ENCODE measurements at regions not wholly inside any gene's neighbourhood (a gene's known extent, or its start where the extent isn't known, plus 50 kb on each side); places are given as distances from the start of the nearest gene placed in this dataset.
"Not testable (repeated sequence)": the region's sequence is repeated elsewhere in the genome, so short reads cannot be mapped to it uniquely, and the experiment has no call there.

- peak; percentile 29 for TF ChIP-seq CTCF (IDR thresholded peaks at IDR 0.05; ENCODE audit: insufficient read depth, low read length, poor library complexity, severe bottlenecking)
- no peaks in the 10 kb centered on the region for H3K27me3 ChIP-seq (ENCODE audit: control insufficient read depth, insufficient read depth, low read length)
These were observed 703.0 kb downstream of the JRKL start for GRCh38 chr11:97092823-97093222.

GRCh38 chr11:97102180-97102579, 712.4 kb downstream of the JRKL start:
- not testable (repeated sequence) for DNase-seq (ENCODE audit: low read depth); H3K27me3 ChIP-seq (ENCODE audit: control insufficient read depth, insufficient read depth, low read length); H3K36me3 ChIP-seq (ENCODE audit: control insufficient read depth, insufficient read depth, low read length); H3K4me3 ChIP-seq (ENCODE audit: low read depth, low read length)

More at GRCh38 chr11:97092823-97093222, 703.0 kb downstream of the JRKL start:
- DNase-seq (ENCODE audit: low read depth) = no peak
- no peaks in the 10 kb centered on the region for H3K36me3 ChIP-seq (ENCODE audit: control insufficient read depth, insufficient read depth, low read length)
- H3K4me3 ChIP-seq (ENCODE audit: low read depth, low read length) = no peak overlapping the region

- no peak for DNase-seq (ENCODE audit: low read depth)
- Histone ChIP-seq H3K4me3 (ENCODE audit: low read depth, low read length) (no peak overlapping the region), H3K36me3 (ENCODE audit: control insufficient read depth, insufficient read depth, low read length) (no peaks in the 10 kb centered on the region), H3K27me3 (ENCODE audit: control insufficient read depth, insufficient read depth, low read length) (no peaks in the 10 kb centered on the region)
- TF ChIP-seq CTCF (IDR thresholded peaks at IDR 0.05; ENCODE audit: insufficient read depth, low read length, poor library complexity, severe bottlenecking) = no peak
These were observed 717.8 kb downstream of the JRKL start for GRCh38 chr11:97107604-97108003.

GRCh38 chr11:97109078-97109477, 719.3 kb downstream of the JRKL start:
- no peaks in the 10 kb centered on the region for H3K27me3 ChIP-seq (ENCODE audit: control insufficient read depth, insufficient read depth, low read length)
- H3K4me3 ChIP-seq (ENCODE audit: low read depth, low read length) = no peak overlapping the region
- H3K36me3 ChIP-seq (ENCODE audit: control insufficient read depth, insufficient read depth, low read length) = no peaks in the 10 kb centered on the region
- no peak for TF ChIP-seq CTCF (IDR thresholded peaks at IDR 0.05; ENCODE audit: insufficient read depth, low read length, poor library complexity, severe bottlenecking)
- DNase-seq (ENCODE audit: low read depth) = no peak

- Histone ChIP-seq H3K27me3 (ENCODE audit: control insufficient read depth, insufficient read depth, low read length) (no peaks in the 10 kb centered on the region), H3K36me3 (ENCODE audit: control insufficient read depth, insufficient read depth, low read length) (no peaks in the 10 kb centered on the region), H3K4me3 (ENCODE audit: low read depth, low read length) (no peak overlapping the region)
- DNase-seq (ENCODE audit: low read depth) = no peak
- no peak for TF ChIP-seq CTCF (IDR thresholded peaks at IDR 0.05; ENCODE audit: insufficient read depth, low read length, poor library complexity, severe bottlenecking)
These were observed 720.6 kb downstream of the JRKL start for GRCh38 chr11:97110376-97110775.

GRCh38 chr11:97111559-97111958, 721.7 kb downstream of the JRKL start:
- Histone ChIP-seq H3K27me3 (ENCODE audit: control insufficient read depth, insufficient read depth, low read length) (no peaks in the 10 kb centered on the region), H3K36me3 (ENCODE audit: control insufficient read depth, insufficient read depth, low read length) (no peaks in the 10 kb centered on the region), H3K4me3 (ENCODE audit: low read depth, low read length) (no peak overlapping the region)
- TF ChIP-seq CTCF (IDR thresholded peaks at IDR 0.05; ENCODE audit: insufficient read depth, low read length, poor library complexity, severe bottlenecking) = no peak
- DNase-seq (ENCODE audit: low read depth) = no peak
